ENCODE measurements at regions not wholly inside any gene's neighbourhood (a gene's known extent, or its start where the extent isn't known, plus 50 kb on each side); places are given as distances from the start of the nearest gene placed in this dataset.
A peak's percentile ranks its signal among the peaks of the same experiment; 100 is the strongest.

DNA sequence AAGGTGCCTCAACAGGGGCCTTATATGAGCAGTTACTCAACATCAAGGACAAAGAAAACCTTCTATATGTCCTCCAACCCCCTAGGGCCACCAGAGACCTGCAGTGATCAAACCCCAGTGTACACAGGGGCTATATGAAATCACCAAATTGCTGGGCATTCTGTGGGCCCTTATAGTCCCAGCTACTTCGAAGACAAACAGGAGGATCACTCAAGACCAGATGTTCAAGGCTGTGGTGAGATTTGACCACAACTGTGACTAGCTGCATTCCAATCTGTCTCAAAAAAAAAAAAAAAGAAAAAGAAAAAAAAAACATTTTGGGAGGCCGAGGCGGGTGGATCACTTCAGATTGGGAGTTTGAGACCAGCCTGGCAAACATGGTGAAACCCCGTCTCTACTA, 51.0 kb upstream of the PRB2 start:
- H3K4me1 ChIP-seq: peaks cover 0 to 8% (median 3%) of the 10 kb centered on the region in 10 experiments; a peak in 5 of 20 replicates
- H4K20me1 ChIP-seq: no peaks in the 10 kb centered on the region
- no peak overlapping the region for H3K9ac ChIP-seq
- H3K4me3 ChIP-seq: no peak overlapping the region
- H3K27ac ChIP-seq: no peak overlapping the region
- H3K4me2 ChIP-seq: peak overlapping the region in 7 of 11 experiments; percentile 4 to 37 (median 24); a peak in 8 of 22 replicates
- no peak for TF ChIP-seq Cebpa-rat (IDR thresholded peaks at IDR 0.05)
- H3K36me3 ChIP-seq: no peaks in the 10 kb centered on the region
- no peaks in the 10 kb centered on the region for H3K9me3 ChIP-seq (replicated peaks in 1 of 11)
- H3K27me3 ChIP-seq: no peaks in the 10 kb centered on the region

DNA sequence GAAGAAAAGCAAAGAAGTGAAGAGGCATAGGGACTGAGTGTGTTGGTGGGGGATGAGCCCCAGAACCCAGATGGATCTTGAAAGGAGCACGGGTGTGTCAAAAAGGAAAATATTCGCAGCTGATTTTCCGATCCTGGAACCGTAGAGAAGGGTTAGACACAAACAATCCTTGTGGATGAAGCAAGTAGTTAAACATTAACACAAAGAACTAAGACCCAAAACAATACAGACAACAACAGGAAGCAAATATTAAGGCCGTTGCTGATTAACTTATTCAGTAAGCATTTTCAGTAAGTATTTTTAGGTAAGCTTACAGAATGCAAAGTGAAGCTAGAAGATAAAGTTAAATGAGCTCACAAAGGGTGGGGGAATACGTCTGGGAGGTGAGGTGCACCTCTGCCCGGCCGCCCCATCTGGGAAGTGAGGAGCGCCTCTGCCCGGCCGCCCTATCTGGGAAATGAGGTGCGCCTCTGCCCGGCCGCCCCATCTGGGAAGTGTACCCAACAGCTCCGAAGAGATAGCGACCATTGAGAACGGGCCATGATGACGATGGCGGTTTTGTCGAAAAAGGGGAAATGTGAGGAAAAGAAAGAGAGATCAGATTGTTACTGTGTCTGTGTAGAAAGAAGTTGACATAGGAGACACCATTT, 62.8 kb upstream of the PRB2 start:
- H3K4me3 ChIP-seq: no peak overlapping the region
- H3K27me3 ChIP-seq: no peaks in the 10 kb centered on the region
- no peak overlapping the region for H3K4me2 ChIP-seq
- H3K36me3 ChIP-seq: no peaks in the 10 kb centered on the region
- TF ChIP-seq Cebpa-rat (IDR thresholded peaks at IDR 0.05): no peak
- H3K4me1 ChIP-seq: no peaks in the 10 kb centered on the region
- H4K20me1 ChIP-seq: no peaks in the 10 kb centered on the region
- H3K9me3 ChIP-seq (replicated peaks in 1 of 11): no peaks in the 10 kb centered on the region
- H3K27ac ChIP-seq: no peak overlapping the region
- H3K9ac ChIP-seq: no peak overlapping the region

DNA sequence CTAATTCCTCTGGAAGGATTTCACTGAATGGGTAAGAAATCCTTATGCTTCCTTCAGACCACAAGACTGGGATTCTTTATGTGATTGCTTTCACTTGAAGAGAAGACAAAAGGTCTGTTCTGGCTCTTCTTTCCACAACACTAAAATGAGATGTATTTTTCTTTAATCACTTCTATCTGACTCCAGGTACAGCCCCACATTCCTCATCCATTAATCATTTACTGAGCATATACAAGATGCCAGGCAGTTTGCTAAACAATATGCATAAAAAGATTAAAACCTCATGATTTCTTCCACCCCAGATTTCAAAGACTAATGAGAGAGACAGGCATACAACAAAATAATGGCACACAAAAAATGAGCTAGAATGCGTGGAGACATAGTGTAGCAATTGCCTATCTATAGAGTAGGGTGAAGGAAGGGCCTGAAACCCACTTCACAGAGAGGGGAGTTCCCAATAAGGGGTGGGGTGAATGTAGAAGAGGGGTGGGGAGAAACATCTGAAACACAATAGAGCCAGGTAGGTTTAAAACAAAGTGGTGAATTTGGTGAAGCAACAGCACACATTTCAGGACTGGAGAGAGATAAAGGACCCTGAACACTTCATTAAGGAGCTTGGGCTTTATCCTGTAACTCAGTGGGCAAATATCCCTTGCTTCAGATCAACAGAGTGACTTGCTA, 65.1 kb upstream of the PRB2 start:
- Histone ChIP-seq H3K27ac (no peak overlapping the region), H4K20me1 (no peaks in the 10 kb centered on the region), H3K4me2 (no peak overlapping the region), H3K4me3 (no peak overlapping the region), H3K9me3 (replicated peaks in 1 of 11) (no peaks in the 10 kb centered on the region), H3K4me1 (no peaks in the 10 kb centered on the region), H3K9ac (no peak overlapping the region), H3K27me3 (no peaks in the 10 kb centered on the region), H3K36me3 (no peaks in the 10 kb centered on the region)
- TF ChIP-seq Cebpa-rat (IDR thresholded peaks at IDR 0.05): no peak

DNA sequence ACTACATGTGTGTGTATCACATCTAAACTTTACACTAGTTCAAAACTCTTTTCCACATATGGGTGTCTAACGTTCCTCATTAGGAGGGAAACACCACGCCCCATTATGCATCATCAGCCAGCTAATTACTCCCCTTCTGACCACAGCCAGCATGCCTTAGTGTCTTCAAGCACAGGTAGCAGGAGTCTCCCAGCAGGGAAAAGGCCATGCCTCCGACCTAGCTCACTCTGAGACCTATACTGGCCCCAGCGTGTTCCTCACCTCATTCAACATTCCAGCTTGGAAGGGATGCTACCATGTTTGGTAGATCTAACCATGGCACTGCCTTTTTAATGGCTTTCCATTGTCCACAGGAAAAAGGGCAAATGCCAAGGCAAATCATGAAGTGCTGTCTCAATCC, 66.1 kb upstream of the PRB2 start:
- Histone ChIP-seq H4K20me1 (no peaks in the 10 kb centered on the region), H3K27me3 (no peaks in the 10 kb centered on the region), H3K4me2 (no peak overlapping the region), H3K27ac (no peak overlapping the region), H3K9me3 (replicated peaks in 1 of 11) (no peaks in the 10 kb centered on the region), H3K4me3 (no peak overlapping the region), H3K36me3 (no peaks in the 10 kb centered on the region), H3K4me1 (no peaks in the 10 kb centered on the region), H3K9ac (no peak overlapping the region)
- TF ChIP-seq Cebpa-rat (IDR thresholded peaks at IDR 0.05): no peak

DNA sequence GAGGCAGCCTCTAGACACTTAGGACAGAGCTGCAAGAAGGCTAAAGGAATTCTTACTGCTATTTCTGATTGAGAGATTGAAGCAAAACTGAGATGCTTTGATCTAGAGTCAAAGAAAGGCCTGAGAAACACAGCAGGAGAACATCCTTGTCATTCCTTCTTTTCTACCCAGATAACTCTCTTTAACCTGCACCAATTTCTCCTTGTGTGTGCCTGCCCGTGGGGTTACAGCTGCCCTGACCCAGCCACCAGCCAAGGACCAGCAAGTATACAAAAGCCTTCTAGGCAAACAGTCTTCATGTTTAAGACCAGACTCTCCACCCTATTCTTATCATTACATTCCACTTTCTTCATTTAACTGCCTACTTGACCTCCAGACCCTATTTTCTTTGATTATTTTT, 81.7 kb upstream of the PRB2 start:
- no peaks in the 10 kb centered on the region for H3K36me3 ChIP-seq
- no peaks in the 10 kb centered on the region for H4K20me1 ChIP-seq
- no peak overlapping the region for H3K4me2 ChIP-seq
- no peak overlapping the region for H3K9ac ChIP-seq
- H3K4me1 ChIP-seq: no peaks in the 10 kb centered on the region
- H3K27me3 ChIP-seq: no peaks in the 10 kb centered on the region
- no peak overlapping the region for H3K27ac ChIP-seq
- H3K4me3 ChIP-seq: no peak overlapping the region
- peaks cover 0 to 2% (median 0%) of the 10 kb centered on the region in 11 experiments; a peak in 1 of 22 replicates for H3K9me3 ChIP-seq (replicated peaks in 1 of 11)
- TF ChIP-seq Cebpa-rat (IDR thresholded peaks at IDR 0.05): no peak

DNA sequence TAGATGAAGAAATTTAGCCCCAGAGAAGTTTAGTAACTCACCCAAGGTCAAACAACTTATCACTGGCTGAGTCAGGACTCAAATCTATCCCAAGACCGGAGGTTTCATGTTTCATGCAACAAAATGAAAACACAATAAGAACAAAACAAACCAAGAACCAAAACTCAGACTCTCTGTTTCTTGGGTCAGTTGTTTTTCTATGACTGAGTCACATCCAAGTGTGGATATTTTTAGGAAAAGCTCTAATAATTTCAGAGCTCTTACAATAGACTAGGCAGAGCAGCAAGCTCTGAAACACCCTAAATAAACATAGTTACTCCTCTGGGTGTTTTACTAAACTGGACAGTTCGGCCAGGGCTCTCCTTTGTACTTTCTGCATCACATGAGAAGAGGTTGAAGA, 87.6 kb upstream of the PRB2 start:
- Histone ChIP-seq H3K36me3 (no peaks in the 10 kb centered on the region), H3K4me2 (no peak overlapping the region), H3K9me3 (replicated peaks in 1 of 11) (no peaks in the 10 kb centered on the region), H3K27ac (no peak overlapping the region), H3K4me1 (no peaks in the 10 kb centered on the region), H3K9ac (no peak overlapping the region), H3K27me3 (no peaks in the 10 kb centered on the region), H4K20me1 (no peaks in the 10 kb centered on the region), H3K4me3 (no peak overlapping the region)
- no peak for TF ChIP-seq Cebpa-rat (IDR thresholded peaks at IDR 0.05)

DNA sequence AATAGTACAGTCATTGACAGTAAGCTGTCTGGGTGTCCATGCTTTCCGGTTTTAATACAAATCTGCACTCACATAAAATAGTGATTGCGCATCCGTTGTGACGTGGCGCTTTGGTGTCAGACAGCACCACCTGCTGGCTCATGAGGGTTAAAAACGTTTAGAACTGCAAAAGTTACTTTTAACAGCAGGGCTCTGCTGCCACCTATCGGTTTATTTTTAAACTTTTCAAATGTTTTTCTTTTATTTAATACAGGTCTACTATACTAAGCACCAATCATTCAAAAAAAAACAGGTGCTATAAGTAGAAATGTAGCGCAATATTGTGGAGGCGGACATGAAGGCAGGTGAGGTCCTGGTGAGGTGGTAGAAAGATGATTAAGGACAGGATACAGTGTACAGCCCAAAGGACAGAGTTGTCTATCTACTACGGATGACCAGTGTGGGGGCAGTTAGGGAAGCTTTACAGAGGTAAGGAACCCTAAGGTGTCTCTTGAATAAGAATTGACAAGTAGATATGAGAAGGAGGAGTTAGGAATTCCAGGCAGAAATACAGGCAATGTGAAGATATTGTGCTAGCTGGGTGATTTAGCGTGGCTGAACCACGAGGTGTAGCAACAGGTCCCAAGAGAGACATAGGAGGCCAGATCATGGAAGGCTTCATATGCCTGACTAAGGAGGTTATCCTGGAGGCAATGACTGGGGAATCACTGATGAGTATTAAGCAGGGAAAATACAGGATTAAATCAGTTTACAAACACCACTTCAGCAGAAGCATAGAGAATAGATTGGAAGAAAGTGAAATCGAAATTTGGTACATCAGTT, 91.5 kb upstream of the PRB2 start:
- H3K9me3 ChIP-seq (replicated peaks in 1 of 11): no peaks in the 10 kb centered on the region
- no peak overlapping the region for H3K27ac ChIP-seq
- H3K4me2 ChIP-seq: peak overlapping the region in 2 of 11 experiments; percentile 18 to 36; a peak in 2 of 22 replicates
- no peak overlapping the region for H3K9ac ChIP-seq
- H3K4me1 ChIP-seq: no peaks in the 10 kb centered on the region
- no peak overlapping the region for H3K4me3 ChIP-seq
- H4K20me1 ChIP-seq: no peaks in the 10 kb centered on the region
- TF ChIP-seq Cebpa-rat (IDR thresholded peaks at IDR 0.05): no peak
- H3K36me3 ChIP-seq: no peaks in the 10 kb centered on the region
- H3K27me3 ChIP-seq: no peaks in the 10 kb centered on the region

DNA sequence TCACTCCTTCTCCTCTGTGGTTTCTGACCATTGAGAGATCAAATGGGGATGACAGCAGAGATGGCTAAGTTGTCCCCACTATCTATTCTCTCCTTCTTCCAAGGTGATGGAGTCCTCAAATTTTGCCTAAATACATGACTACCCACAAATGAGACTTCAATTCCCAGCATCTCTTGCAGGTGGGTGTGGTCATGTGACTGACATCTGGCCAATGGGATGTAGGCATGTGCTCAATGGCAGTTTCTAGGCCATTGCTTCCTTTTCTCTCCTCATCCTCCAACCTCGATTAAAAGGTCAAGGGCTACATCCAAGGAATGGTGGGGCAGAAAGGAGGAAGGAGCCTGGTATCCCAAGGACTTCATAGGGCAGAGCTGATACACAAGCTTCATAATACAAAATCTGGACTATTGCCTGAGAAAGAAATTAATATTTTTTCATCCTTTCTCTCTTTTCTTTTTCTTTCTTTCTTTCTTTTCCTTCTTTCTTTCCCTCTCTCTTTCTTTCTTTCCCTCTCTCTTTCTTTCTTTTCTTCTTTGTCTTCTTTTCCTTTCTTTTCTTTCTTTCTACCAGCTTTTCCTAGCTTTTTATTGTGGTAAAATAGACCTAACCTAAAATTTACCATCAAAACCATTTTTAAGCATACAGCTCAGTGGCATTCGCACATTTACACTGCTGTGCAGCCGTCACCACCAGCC, 100.9 kb upstream of the PRB2 start:
- no peak overlapping the region for H3K4me2 ChIP-seq
- no peak overlapping the region for H3K27ac ChIP-seq
- peaks cover 0 to 7% (median 0%) of the 10 kb centered on the region in 11 experiments; a peak in 3 of 22 replicates for H3K9me3 ChIP-seq (replicated peaks in 1 of 11)
- no peak overlapping the region for H3K9ac ChIP-seq
- TF ChIP-seq Cebpa-rat (IDR thresholded peaks at IDR 0.05): no peak
- peaks cover 16 to 24% (median 20%) of the 10 kb centered on the region in 10 experiments for H3K4me1 ChIP-seq
- H3K36me3 ChIP-seq: no peaks in the 10 kb centered on the region
- no peaks in the 10 kb centered on the region for H3K27me3 ChIP-seq
- no peak overlapping the region for H3K4me3 ChIP-seq
- peaks cover 0 to 10% (median 0%) of the 10 kb centered on the region in 11 experiments; a peak in 4 of 22 replicates for H4K20me1 ChIP-seq

DNA sequence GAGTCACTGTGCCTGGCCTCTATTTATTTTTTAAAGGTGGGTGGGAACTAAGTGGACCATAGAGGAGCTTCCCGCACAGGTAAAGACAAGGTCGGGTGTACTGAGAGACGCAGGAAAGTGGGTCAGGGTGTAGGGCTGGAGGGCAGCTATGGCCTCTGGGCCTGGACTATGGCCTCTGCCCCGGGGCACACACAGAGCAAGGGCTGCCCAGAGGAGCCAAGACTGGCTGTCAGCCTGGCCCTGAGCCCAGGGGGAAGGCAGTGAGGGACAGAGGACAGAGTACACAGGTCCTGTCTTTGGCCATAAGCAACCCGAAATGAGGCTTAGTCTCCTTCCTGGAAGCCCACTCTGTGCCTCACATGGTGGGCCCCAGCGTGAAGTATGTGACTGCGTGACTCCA, 102.1 kb upstream of the PRB2 start:
- TF ChIP-seq Cebpa-rat (IDR thresholded peaks at IDR 0.05): no peak
- Histone ChIP-seq H3K4me2 (peak overlapping the region; percentile 54 to 82 (median 67)), H3K4me3 (no peak overlapping the region), H3K9ac (no peak overlapping the region), H3K27me3 (no peaks in the 10 kb centered on the region), H4K20me1 (peaks cover 0 to 11% (median 0%) of the 10 kb centered on the region in 11 experiments; a peak in 4 of 22 replicates), H3K4me1 (peaks cover 16 to 24% (median 20%) of the 10 kb centered on the region in 10 experiments), H3K27ac (no peak overlapping the region), H3K36me3 (no peaks in the 10 kb centered on the region), H3K9me3 (replicated peaks in 1 of 11) (peaks cover 0 to 7% (median 0%) of the 10 kb centered on the region in 11 experiments; a peak in 3 of 22 replicates)

Measured in BLaER1 treated with 17β-estradiol and CSF1 and Interleukin-3, amounts not matched to agents 10 nM and 100 nM (cell line).